22Rv1 (cell line): ENCODE measurements at regions not wholly inside any gene's neighbourhood (a gene's known extent, or its start where the extent isn't known, plus 50 kb on each side); places are given as distances from the start of the nearest gene placed in this dataset.

Experiments used
- H3K27ac ChIP-seq: fragments of 450-650 bp; 2 replicates; pipeline ENCODE4 v1.5.1; 2017
- ZFX ChIP-seq: fragments of 450-650 bp; IDR thresholded peaks from 2 replicates; pipeline ENCODE4 v1.6.1; 2017; ENCODE audit warnings: antibody characterized with exemption, borderline replicate concordance
- TF ChIP-seq, protein P1 (sequence below): fragments of 450-650 bp; IDR thresholded peaks from 2 replicates; pipeline ENCODE4 v1.5.1; 2017; ENCODE audit warnings: mild to moderate bottlenecking

DNA sequence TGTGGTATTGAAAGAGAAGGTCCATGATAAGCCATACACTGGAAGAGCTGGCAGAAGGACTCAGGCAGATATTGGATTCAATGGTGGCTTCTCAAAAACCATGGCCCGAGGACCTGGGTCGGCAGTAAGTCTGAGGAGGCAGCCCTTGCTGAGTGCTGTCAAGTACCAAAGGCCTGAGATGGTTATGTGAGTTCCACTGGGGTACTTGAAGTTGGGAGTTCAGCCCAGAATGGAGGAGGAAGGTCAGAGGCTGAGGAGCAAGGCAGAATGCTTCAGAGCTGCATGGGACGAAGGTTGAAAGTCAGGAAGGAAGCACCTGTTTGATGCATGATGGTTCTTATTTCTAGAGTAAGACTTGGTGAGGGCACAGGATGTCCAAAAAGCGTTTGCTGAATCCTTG lies 194.9 kb downstream of the DIRAS2 start:
- TF ChIP-seq, protein P1, sequence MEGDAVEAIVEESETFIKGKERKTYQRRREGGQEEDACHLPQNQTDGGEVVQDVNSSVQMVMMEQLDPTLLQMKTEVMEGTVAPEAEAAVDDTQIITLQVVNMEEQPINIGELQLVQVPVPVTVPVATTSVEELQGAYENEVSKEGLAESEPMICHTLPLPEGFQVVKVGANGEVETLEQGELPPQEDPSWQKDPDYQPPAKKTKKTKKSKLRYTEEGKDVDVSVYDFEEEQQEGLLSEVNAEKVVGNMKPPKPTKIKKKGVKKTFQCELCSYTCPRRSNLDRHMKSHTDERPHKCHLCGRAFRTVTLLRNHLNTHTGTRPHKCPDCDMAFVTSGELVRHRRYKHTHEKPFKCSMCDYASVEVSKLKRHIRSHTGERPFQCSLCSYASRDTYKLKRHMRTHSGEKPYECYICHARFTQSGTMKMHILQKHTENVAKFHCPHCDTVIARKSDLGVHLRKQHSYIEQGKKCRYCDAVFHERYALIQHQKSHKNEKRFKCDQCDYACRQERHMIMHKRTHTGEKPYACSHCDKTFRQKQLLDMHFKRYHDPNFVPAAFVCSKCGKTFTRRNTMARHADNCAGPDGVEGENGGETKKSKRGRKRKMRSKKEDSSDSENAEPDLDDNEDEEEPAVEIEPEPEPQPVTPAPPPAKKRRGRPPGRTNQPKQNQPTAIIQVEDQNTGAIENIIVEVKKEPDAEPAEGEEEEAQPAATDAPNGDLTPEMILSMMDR = no peak
- TF ChIP-seq ZFX = no peak
- H3K27ac ChIP-seq = no peak overlapping the region

- TF ChIP-seq ZFX = no peak
- no peak overlapping the region for H3K27ac ChIP-seq
Measured at GRCh38 chr9:90449213-90449925, 193.3 kb downstream of the DIRAS2 start.

- TF ChIP-seq ZFX = no peak
- TF ChIP-seq, protein P1 = no peak
- H3K27ac ChIP-seq = no peak overlapping the region
Measured at GRCh38 chr9:90451804-90452203, 190.8 kb downstream of the DIRAS2 start.

- H3K27ac ChIP-seq = no peak overlapping the region
- TF ChIP-seq, protein P1 = no peak
- TF ChIP-seq ZFX = no peak
Measured at GRCh38 chr9:90455316-90455715, 187.3 kb downstream of the DIRAS2 start.

DNA sequence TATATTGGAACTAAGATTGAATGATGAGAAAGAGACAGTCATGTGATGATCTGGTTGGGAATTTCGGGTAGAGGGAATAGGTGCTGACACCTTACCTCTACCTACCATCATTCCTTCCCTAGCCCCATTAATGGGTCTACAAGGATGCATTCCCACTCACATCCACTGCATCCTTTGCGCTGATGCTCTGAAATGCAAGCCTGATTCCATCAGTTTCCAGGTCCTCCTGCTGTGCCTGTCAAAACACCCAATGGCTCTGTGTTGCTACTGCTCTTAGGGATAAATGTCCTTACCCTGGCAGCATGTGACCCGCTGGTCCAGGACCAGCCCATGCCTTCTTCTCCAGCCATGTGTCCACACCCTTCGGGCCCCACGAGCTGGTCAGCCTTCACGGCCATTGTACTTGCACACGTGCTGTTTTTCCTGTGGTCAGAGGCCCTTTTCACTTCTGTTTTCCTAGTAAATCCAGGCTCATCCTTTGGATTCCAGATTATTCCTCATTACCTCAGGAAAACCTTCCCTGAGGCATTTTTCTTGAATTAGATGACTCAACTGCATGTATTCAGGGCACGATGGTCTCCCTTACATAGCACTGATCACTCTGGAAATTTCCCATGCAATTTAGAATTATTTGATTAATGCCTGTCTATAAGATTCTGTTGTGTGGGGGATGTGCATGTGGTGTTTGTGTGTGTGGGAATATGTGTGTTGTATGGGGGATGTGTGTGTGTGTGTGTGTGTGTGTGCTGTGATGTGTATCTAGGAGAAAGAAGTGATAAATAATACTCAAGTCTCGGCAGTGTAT lies 185.0 kb downstream of the DIRAS2 start:
- TF ChIP-seq, protein P1 = no peak
- TF ChIP-seq ZFX = no peak
- no peak overlapping the region for H3K27ac ChIP-seq

GRCh38 chr9:90458485-90458884 lies 184.1 kb downstream of the DIRAS2 start:
- no peak for TF ChIP-seq ZFX
- TF ChIP-seq, protein P1 = peak; percentile 46
- H3K27ac ChIP-seq = no peak overlapping the region

DNA sequence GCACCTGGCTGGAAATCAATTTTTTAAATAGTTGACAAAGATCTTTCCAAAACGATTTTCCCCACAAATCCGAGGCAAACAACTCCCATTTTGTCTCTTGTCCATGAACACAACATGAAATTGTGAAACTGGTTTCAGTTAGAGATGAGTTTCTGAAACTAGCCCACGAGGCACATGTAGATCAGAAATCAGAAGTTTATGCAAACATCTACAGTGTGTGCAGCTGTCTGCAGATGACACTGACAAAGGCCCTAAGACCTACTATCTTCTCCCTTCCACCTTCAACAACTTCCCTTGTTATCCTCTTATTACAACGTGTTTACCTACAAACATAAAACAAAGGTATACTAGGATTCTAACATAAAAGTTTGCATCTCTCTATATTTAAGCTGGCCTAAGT lies 183.3 kb downstream of the DIRAS2 start:
- TF ChIP-seq ZFX = no peak
- TF ChIP-seq, protein P1 = no peak
- H3K27ac ChIP-seq = no peak overlapping the region
